K562 (cell line): ENCODE measurements at regions not wholly inside any gene's neighbourhood (a gene's known extent, or its start where the extent isn't known, plus 50 kb on each side); places are given as distances from the start of the nearest gene placed in this dataset.

ENCODE experiments used
- CREB3 ChIP-seq: fragments of 450-650 bp; conservative IDR thresholded peaks from 2 replicates; pipeline ENCODE4 v1.6.1; 2016; ENCODE audit warnings: missing genetic modification characterization, low read depth, mild to moderate bottlenecking, missing compliant biosample characterization, moderate library complexity
- CUX1 ChIP-seq: fragments of 200-800 bp; sonication (Bioruptor generic); IDR thresholded peaks from 2 replicates; pipeline ENCODE4 v1.6.1; 2016; ENCODE audit warnings: missing genetic modification characterization, missing compliant biosample characterization
- CXXC5 ChIP-seq: fragments of 250-450 bp; sonication (Bioruptor Pico); IDR thresholded peaks from 2 replicates; pipeline ENCODE4 v1.8.0; 2022; ENCODE audit warnings: inconsistent platforms, mild to moderate bottlenecking, moderate library complexity
- ERF ChIP-seq: fragments of 450-650 bp; formaldehyde crosslinking; IDR thresholded peaks from 2 replicates; pipeline ENCODE4 v1.4.0; 2020; ENCODE audit warnings: mild to moderate bottlenecking, mixed read lengths
- MEF2D ChIP-seq: conservative IDR thresholded peaks from 2 replicates; pipeline ENCODE4 v1.6.1; 2016; ENCODE audit warnings: low read depth, missing genetic modification characterization, missing compliant biosample characterization
- PCBP2 ChIP-seq: fragments of 200-400 bp; formaldehyde crosslinking; IDR thresholded peaks from 2 replicates; pipeline ENCODE4 v1.6.1; 2018; ENCODE audit warnings: low read length, low read depth, mild to moderate bottlenecking, moderate library complexity; ENCODE audit not compliant: poor library complexity, severe bottlenecking
- TSHZ1 ChIP-seq: fragments of 250-450 bp; sonication (Bioruptor Pico); IDR thresholded peaks from 2 replicates; pipeline ENCODE4 v1.4.0; 2020; ENCODE audit warnings: mild to moderate bottlenecking, moderate library complexity
- ZNF165 ChIP-seq: fragments of 250-450 bp; sonication (Bioruptor Pico); IDR thresholded peaks from 2 replicates; pipeline ENCODE4 v1.4.0; 2020; ENCODE audit warnings: borderline replicate concordance
- ZNF239 ChIP-seq: fragments of 250-450 bp; sonication (Bioruptor Pico); IDR thresholded peaks from 2 replicates; pipeline ENCODE4 v1.4.0; 2020; ENCODE audit warnings: mild to moderate bottlenecking
- ZNF274 ChIP-seq: IDR thresholded peaks from 2 replicates; pipeline ENCODE4 v1.6.1; 2011; ENCODE audit warnings: low read depth, mild to moderate bottlenecking, low read length, moderate library complexity, borderline replicate concordance
- ZNF696 ChIP-seq: fragments of 250-450 bp; sonication (Bioruptor Pico); conservative IDR thresholded peaks from 2 replicates; pipeline ENCODE4 v1.4.0; 2020; ENCODE audit warnings: mild to moderate bottlenecking, moderate library complexity
- TF ChIP-seq, protein P1 (sequence below), 2 experiments: fragments of 450-650 bp; IDR thresholded peaks; 2 replicates each; pipeline ENCODE4 v1.6.1; 2016
- TF ChIP-seq, protein P2 (sequence below), 2 experiments: fragments of 450-650 bp in 1 of 2; sonication (generic) in 1 of 2; formaldehyde crosslinking; conservative IDR thresholded peaks; 2 replicates each; pipeline versions ENCODE4 v1.4.0 to v1.8.1; 2020 to 2022; ENCODE audit warnings: mild to moderate bottlenecking in 1 of 2, missing genetic modification reagents in 1 of 2

GRCh38 chr6:15897063-15897876 lies 231.6 kb upstream of the MYLIP start (continued):
- no peak for TF ChIP-seq ZNF274
- TF ChIP-seq ZNF239 = peak; percentile 60
- 0 out of 2 replicates have a peak, but pooled peaks have one; percentile 40 for TF ChIP-seq ZNF165 (CRISPR knock-in tag)
- no peak for TF ChIP-seq ZNF696 (CRISPR knock-in tag)
- TF ChIP-seq, protein P1, sequence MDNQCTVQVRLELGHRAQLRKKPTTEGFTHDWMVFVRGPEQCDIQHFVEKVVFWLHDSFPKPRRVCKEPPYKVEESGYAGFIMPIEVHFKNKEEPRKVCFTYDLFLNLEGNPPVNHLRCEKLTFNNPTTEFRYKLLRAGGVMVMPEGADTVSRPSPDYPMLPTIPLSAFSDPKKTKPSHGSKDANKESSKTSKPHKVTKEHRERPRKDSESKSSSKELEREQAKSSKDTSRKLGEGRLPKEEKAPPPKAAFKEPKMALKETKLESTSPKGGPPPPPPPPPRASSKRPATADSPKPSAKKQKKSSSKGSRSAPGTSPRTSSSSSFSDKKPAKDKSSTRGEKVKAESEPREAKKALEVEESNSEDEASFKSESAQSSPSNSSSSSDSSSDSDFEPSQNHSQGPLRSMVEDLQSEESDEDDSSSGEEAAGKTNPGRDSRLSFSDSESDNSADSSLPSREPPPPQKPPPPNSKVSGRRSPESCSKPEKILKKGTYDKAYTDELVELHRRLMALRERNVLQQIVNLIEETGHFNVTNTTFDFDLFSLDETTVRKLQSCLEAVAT (IDR thresholded peaks at IDR 0.05) = 0 out of 4 replicates have a peak, but pooled peaks of 1 of the 2 experiments have one; percentile 29
- TF ChIP-seq PCBP2 = no peak
- peak; percentile 62; the same call in 1 of the 2 replicates for TF ChIP-seq CXXC5 (CRISPR knock-in tag)
- TF ChIP-seq CUX1 (CRISPR knock-in tag) = no peak; the same call in 1 of the 2 replicates
- peak; percentile 45; the same call in 1 of the 2 replicates for TF ChIP-seq ERF (CRISPR knock-in tag)
- TF ChIP-seq, protein P2, sequence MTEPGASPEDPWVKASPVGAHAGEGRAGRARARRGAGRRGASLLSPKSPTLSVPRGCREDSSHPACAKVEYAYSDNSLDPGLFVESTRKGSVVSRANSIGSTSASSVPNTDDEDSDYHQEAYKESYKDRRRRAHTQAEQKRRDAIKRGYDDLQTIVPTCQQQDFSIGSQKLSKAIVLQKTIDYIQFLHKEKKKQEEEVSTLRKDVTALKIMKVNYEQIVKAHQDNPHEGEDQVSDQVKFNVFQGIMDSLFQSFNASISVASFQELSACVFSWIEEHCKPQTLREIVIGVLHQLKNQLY (CRISPR knock-in tag; conservative IDR thresholded peaks at IDR 0.05) = no peak
- peak; percentile 26 for TF ChIP-seq MEF2D (tag)
- TF ChIP-seq CREB3 (tag) = peak; percentile 35; the same call in 1 of the 2 replicates
- peak; percentile 55; the same call in 1 of the 2 replicates for TF ChIP-seq TSHZ1 (CRISPR knock-in tag)
